SJSA1 (cell line): ENCODE measurements at regions not wholly inside any gene's neighbourhood (a gene's known extent, or its start where the extent isn't known, plus 50 kb on each side); places are given as distances from the start of the nearest gene placed in this dataset.
A peak's percentile ranks its signal among the peaks of the same experiment; 100 is the strongest.

Experiments
- DNase-seq, 2 experiments: peaks; one replicate each; pipeline ENCODE4 v3.0.0-alpha.2; 2015 to 2020; ENCODE audit warnings: low spot score in 2 of 2, low read depth in 1 of 2
- H3K27ac ChIP-seq: fragments of 250-450 bp; sonication (Bioruptor Pico); 2 replicates; pipeline ENCODE4 v1.5.1; 2020; ENCODE audit warnings: mild to moderate bottlenecking, moderate library complexity
- H3K27me3 ChIP-seq: fragments of 250-450 bp; sonication (Bioruptor Pico); replicated peaks from 2 replicates; pipeline ENCODE4 v1.5.1; 2020; ENCODE audit warnings: mild to moderate bottlenecking, moderate library complexity
- H3K36me3 ChIP-seq: fragments of 250-450 bp; sonication (Bioruptor Pico); 2 replicates; pipeline ENCODE4 v1.5.1; 2020; ENCODE audit warnings: mild to moderate bottlenecking
- H3K4me1 ChIP-seq: fragments of 250-450 bp; sonication (Bioruptor Pico); replicated peaks from 2 replicates; pipeline ENCODE4 v1.6.1; 2021; ENCODE audit warnings: mild to moderate bottlenecking
- H3K4me3 ChIP-seq: fragments of 250-450 bp; sonication (Bioruptor Pico); 2 replicates; pipeline ENCODE4 v1.5.1; 2020; ENCODE audit warnings: mild to moderate bottlenecking
- H3K9me3 ChIP-seq: fragments of 250-450 bp; sonication (Bioruptor Pico); replicated peaks from 2 replicates; pipeline ENCODE4 v1.5.1; 2020; ENCODE audit warnings: mild to moderate bottlenecking

DNA sequence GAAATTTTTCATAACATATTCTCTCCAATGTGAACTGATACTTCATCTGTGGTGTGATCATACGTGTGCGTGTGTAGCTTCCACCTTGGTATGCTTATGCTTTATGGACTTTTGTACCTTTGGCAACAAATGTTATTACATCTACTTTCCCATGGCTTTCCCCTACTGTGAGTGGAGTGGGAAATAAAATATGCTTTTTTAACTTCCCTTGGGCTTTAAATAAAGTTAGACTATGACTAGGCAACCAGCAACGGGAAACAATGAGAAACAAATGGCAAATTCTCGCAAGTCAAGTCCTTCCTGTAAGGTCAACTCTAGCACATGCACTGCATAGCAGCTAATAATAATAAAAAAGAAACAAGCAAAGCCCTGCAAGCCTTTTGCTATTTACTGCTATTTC lies 205.0 kb upstream of the PDE5A start:
- Histone ChIP-seq H3K27me3 (no peaks in the 10 kb centered on the region), H3K9me3 (no peaks in the 10 kb centered on the region), H3K4me3 (no peak overlapping the region), H3K27ac (peak overlapping the region; percentile 95), H3K36me3 (no peaks in the 10 kb centered on the region), H3K4me1 (peaks cover 44% of the 10 kb centered on the region)
- peak in 1 of 2 experiments; percentile 73 for DNase-seq

DNA sequence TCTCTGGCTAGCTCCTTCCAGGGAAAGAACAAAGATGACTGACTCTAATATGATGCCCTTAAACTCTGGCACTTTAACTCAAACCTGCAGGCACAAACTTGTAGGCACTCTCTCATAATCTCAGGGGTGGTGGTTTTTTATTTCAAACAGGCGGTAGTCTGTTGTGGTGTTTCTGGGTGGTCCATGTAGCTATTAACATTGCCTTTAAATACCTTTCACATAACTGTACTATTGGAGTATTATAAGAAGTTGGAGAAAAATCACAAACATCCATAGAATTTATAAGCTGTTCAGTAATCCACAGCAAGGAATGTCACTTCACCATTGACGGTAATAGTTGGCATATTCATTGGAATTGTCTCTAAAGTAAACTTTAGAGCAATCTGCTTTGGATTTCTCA lies 204.2 kb upstream of the PDE5A start:
- no peaks in the 10 kb centered on the region for H3K27me3 ChIP-seq
- H3K4me1 ChIP-seq = peaks cover 44% of the 10 kb centered on the region
- no peak overlapping the region for H3K4me3 ChIP-seq
- H3K27ac ChIP-seq = peak overlapping the region; percentile 95
- H3K36me3 ChIP-seq = no peaks in the 10 kb centered on the region
- peak; percentile 75 to 95 for DNase-seq
- no peaks in the 10 kb centered on the region for H3K9me3 ChIP-seq

GRCh38 chr4:119829326-119829725 lies 200.7 kb upstream of the PDE5A start:
- no peak for DNase-seq
- Histone ChIP-seq H3K27me3 (no peaks in the 10 kb centered on the region), H3K4me3 (no peak overlapping the region), H3K4me1 (peaks cover 36% of the 10 kb centered on the region), H3K36me3 (no peaks in the 10 kb centered on the region), H3K27ac (no peak overlapping the region), H3K9me3 (no peaks in the 10 kb centered on the region)

DNA sequence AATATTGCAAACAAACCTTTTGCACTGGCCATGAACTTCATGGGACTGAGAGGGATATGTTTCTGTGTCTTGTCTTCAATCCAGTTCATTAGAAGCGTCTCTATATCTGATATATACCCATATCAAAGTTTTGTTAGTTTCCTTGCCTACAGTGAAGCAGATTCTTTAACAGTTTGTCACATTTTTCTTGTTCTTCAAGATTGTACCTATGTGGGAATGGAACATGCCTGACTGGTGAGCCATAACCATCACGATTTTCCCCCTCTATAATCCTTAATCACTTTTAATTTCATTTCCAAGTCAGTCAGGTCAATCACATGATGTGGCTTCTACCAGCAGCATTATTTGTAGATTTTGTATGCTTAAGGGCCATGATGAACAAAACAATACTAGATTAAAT lies 197.1 kb upstream of the PDE5A start:
- peak in 1 of 2 experiments; percentile 24 for DNase-seq

DNA sequence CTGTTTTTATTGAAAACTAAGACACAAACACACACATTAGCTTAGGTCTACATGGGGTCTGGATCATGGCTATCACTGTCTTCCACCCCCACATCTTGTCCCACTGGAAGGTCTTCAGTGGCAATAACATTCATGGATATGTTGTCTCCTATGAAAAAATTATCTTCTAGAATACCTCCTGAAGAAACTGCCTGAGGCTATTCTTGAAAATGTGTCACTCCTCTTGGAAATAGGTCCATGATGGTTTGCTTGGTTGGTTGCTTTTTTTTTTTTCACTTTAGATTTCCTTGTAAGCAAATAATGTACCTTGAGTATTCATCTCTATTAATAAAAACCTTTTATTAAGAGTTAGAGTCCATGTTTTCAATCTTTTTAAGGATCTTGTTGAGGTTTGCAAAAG lies 195.3 kb upstream of the PDE5A start:
- no peaks in the 10 kb centered on the region for H3K36me3 ChIP-seq
- no peak overlapping the region for H3K27ac ChIP-seq
- no peak overlapping the region for H3K4me3 ChIP-seq
- no peak for DNase-seq
- no peaks in the 10 kb centered on the region; the same call in 1 of the 2 replicates for H3K9me3 ChIP-seq
- H3K4me1 ChIP-seq = peaks cover 9% of the 10 kb centered on the region
- no peaks in the 10 kb centered on the region for H3K27me3 ChIP-seq

More for the DNA sequence above, 197.1 kb upstream of the PDE5A start:
- Histone ChIP-seq H3K9me3 (no peaks in the 10 kb centered on the region; the same call in 1 of the 2 replicates), H3K4me3 (no peak overlapping the region), H3K27ac (peak overlapping the region; percentile 40; the same call in 1 of the 2 replicates), H3K4me1 (peaks cover 9% of the 10 kb centered on the region), H3K27me3 (no peaks in the 10 kb centered on the region), H3K36me3 (no peaks in the 10 kb centered on the region)

GRCh38 chr4:119823045-119823444 lies 194.4 kb upstream of the PDE5A start:
- DNase-seq = no peak
- Histone ChIP-seq H3K27ac (no peak overlapping the region), H3K9me3 (no peaks in the 10 kb centered on the region; the same call in 1 of the 2 replicates), H3K4me3 (no peak overlapping the region), H3K36me3 (no peaks in the 10 kb centered on the region), H3K27me3 (no peaks in the 10 kb centered on the region), H3K4me1 (peaks cover 9% of the 10 kb centered on the region)

- no peak overlapping the region for H3K4me3 ChIP-seq
- no peaks in the 10 kb centered on the region for H3K27me3 ChIP-seq
- no peaks in the 10 kb centered on the region for H3K4me1 ChIP-seq
- no peaks in the 10 kb centered on the region for H3K36me3 ChIP-seq
- H3K27ac ChIP-seq = no peak overlapping the region
- no peak for DNase-seq
- no peaks in the 10 kb centered on the region for H3K9me3 ChIP-seq
Observed at GRCh38 chr4:119816473-119816872, 187.9 kb upstream of the PDE5A start.

DNA sequence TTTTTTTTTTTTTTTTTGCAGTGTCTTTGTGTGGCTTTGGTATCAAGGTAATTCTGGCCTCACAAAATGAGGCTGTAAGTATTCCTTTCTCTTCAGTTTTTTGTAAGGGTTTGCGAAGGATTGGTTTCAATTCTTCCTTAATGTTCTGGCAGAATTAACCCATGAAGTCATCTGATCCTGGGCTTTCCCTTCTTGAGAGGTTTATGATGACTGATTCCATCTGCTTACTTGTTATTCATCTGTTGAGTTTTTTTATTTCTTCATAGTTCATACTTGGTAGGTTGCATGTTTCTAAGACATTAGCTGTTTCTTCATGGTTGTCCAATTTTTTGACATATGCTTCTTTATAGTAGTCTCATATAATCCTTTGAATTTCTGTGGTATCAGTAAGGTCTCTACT lies 181.4 kb upstream of the PDE5A start:
- no peak for DNase-seq
- H3K9me3 ChIP-seq = no peaks in the 10 kb centered on the region
- H3K27me3 ChIP-seq = no peaks in the 10 kb centered on the region
- H3K4me1 ChIP-seq = no peaks in the 10 kb centered on the region
- H3K27ac ChIP-seq = no peak overlapping the region
- H3K36me3 ChIP-seq = no peaks in the 10 kb centered on the region
- no peak overlapping the region for H3K4me3 ChIP-seq

- no peaks in the 10 kb centered on the region for H3K27me3 ChIP-seq
- no peaks in the 10 kb centered on the region for H3K4me1 ChIP-seq
- H3K4me3 ChIP-seq = no peak overlapping the region
- H3K36me3 ChIP-seq = no peaks in the 10 kb centered on the region
- no peak for DNase-seq
- no peaks in the 10 kb centered on the region for H3K9me3 ChIP-seq
- H3K27ac ChIP-seq = no peak overlapping the region
Observed at GRCh38 chr4:119804404-119804803, 175.8 kb upstream of the PDE5A start.

- no peak for DNase-seq
- no peak overlapping the region for H3K4me3 ChIP-seq
- H3K27me3 ChIP-seq = no peaks in the 10 kb centered on the region
- H3K9me3 ChIP-seq = no peaks in the 10 kb centered on the region
- no peak overlapping the region for H3K27ac ChIP-seq
- no peaks in the 10 kb centered on the region for H3K36me3 ChIP-seq
- H3K4me1 ChIP-seq = no peaks in the 10 kb centered on the region
Observed at GRCh38 chr4:119797238-119797894, 168.8 kb upstream of the PDE5A start.

DNA sequence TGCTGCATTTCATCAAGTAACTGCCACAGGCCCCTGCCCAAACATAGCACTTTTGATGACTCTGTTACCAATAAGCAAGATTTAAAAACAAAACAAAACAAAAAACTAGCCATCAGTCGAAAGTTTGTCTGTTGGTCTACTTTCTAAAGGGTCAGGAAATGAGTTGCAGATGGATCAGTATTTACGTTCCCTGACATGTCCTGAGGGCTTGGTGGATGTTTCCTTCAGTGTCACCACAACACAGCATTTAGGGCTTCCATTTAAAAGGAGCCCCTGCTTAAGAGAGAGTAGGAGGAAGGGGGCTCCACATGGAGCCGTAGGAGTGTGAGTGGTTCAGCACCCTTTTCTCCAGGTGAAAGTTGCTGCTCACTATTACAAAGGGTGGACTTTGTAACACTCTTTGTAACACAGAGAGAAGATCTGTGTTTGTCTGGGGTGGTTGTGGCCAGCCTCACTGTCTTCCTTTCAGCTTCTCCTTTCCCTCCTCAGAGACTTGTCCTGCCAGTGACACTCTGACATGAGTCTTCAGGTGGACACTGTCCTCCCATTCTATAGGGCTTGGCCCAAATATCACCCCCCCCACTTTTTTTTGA lies 167.5 kb upstream of the PDE5A start:
- no peaks in the 10 kb centered on the region for H3K36me3 ChIP-seq
- no peak for DNase-seq
- H3K27ac ChIP-seq = no peak overlapping the region
- no peaks in the 10 kb centered on the region for H3K27me3 ChIP-seq
- H3K9me3 ChIP-seq = no peaks in the 10 kb centered on the region
- peaks cover 6% of the 10 kb centered on the region for H3K4me1 ChIP-seq
- H3K4me3 ChIP-seq = no peak overlapping the region

GRCh38 chr4:119794681-119795080 lies 166.1 kb upstream of the PDE5A start:
- no peaks in the 10 kb centered on the region for H3K9me3 ChIP-seq
- no peaks in the 10 kb centered on the region for H3K36me3 ChIP-seq
- H3K4me3 ChIP-seq = no peak overlapping the region
- no peak overlapping the region for H3K27ac ChIP-seq
- H3K27me3 ChIP-seq = no peaks in the 10 kb centered on the region
- DNase-seq = no peak
- peaks cover 6% of the 10 kb centered on the region for H3K4me1 ChIP-seq

- DNase-seq = no peak
- Histone ChIP-seq H3K36me3 (no peaks in the 10 kb centered on the region), H3K27ac (no peak overlapping the region), H3K4me1 (peaks cover 6% of the 10 kb centered on the region), H3K27me3 (no peaks in the 10 kb centered on the region), H3K9me3 (no peaks in the 10 kb centered on the region), H3K4me3 (no peak overlapping the region)
Observed at GRCh38 chr4:119794113-119794512, 165.5 kb upstream of the PDE5A start.

GRCh38 chr4:119788349-119789266 lies 160.0 kb upstream of the PDE5A start:
- DNase-seq = no peak
- no peaks in the 10 kb centered on the region for H3K36me3 ChIP-seq
- 0 out of 2 replicates have a peak, but pooled peaks cover 2% of the 10 kb centered on the region for H3K9me3 ChIP-seq
- H3K27ac ChIP-seq = no peak overlapping the region
- no peak overlapping the region for H3K4me3 ChIP-seq
- peaks cover 6% of the 10 kb centered on the region for H3K4me1 ChIP-seq
- no peaks in the 10 kb centered on the region for H3K27me3 ChIP-seq
